ENCODE measurements at regions not wholly inside any gene's neighbourhood (a gene's known extent, or its start where the extent isn't known, plus 50 kb on each side); places are given as distances from the start of the nearest gene placed in this dataset.
"Not testable (repeated sequence)": the region's sequence is repeated elsewhere in the genome, so short reads cannot be mapped to it uniquely, and the experiment has no call there.

DNA sequence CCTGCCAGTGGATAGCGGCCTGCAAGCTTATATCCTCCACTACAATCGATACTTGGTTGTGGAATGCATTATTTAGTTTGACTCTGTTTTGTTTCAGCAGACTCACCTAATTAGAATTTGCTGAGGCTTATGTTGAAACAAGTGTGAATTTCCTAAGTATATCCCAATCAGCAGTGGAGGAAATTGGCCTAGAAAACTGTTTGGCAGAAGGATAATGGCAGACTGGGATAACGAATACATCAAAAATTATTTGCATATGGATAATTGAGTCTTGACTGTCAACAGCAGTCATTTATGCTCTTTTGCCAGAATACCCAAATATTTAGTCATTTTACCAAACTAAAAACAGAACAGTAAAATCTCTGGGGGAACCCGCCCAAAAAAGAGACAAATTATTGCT lies 261.0 kb downstream of the DOK5 start:
- Histone ChIP-seq H3K4me3 (ENCODE audit: low read length) (no peak overlapping the region), H2AFZ (ENCODE audit: low read depth, low read length) (no peak overlapping the region), H3K9me3 (ENCODE audit: low read length) (no peaks in the 10 kb centered on the region), H3K4me1 (ENCODE audit: insufficient read depth, low read length) (no peaks in the 10 kb centered on the region), H3K27me3 (ENCODE audit: insufficient read depth, low read length) (no peaks in the 10 kb centered on the region), H3K36me3 (ENCODE audit: insufficient read depth, low read length) (no peaks in the 10 kb centered on the region)

DNA sequence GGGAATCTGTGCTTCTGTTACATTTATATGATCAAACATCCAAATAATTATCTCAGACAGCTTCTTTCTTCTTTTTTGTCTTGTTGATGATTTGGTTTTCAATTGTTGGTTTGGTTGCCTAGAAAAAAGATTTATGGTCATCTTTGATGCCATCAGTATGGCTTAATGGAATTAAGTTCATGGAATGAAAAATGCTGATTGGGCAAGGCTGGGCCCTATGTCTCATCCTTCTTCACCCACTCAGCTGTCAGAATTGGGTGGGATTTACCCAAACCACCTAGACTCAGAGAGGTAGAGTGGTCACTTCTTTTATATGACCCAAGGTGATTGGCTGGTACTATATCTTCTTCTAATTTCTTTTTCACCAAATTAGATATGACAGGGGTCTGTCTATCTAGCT lies 258.3 kb downstream of the DOK5 start:
- Histone ChIP-seq H3K36me3 (ENCODE audit: insufficient read depth, low read length) (no peaks in the 10 kb centered on the region), H3K4me3 (ENCODE audit: low read length) (no peak overlapping the region), H3K27me3 (ENCODE audit: insufficient read depth, low read length) (no peaks in the 10 kb centered on the region), H2AFZ (ENCODE audit: low read depth, low read length) (no peak overlapping the region), H3K9me3 (ENCODE audit: low read length) (no peaks in the 10 kb centered on the region), H3K4me1 (ENCODE audit: insufficient read depth, low read length) (no peaks in the 10 kb centered on the region)

DNA sequence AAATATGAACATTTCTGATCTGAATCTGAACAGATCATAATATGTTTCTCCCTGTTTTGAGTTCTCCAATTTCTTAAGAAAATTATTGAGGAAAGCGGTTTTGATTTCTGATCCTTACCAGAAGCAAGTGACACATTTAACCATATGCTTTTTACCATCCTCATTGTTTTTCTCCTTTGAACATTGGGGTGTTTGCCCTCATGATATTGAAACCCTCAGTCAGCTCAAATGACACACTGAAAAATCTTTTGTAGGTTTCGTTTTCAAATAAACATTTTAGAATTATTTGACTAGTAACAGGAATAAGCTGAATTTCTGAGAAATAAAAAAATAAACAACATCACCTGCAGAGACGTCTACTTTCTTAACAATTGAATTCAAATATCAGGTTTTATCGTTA lies 252.1 kb downstream of the DOK5 start:
- H3K27me3 ChIP-seq (ENCODE audit: insufficient read depth, low read length): no peaks in the 10 kb centered on the region
- H3K9me3 ChIP-seq (ENCODE audit: low read length): no peaks in the 10 kb centered on the region
- H3K36me3 ChIP-seq (ENCODE audit: insufficient read depth, low read length): no peaks in the 10 kb centered on the region
- no peak overlapping the region for H3K4me3 ChIP-seq (ENCODE audit: low read length)
- H2AFZ ChIP-seq (ENCODE audit: low read depth, low read length): no peak overlapping the region
- H3K4me1 ChIP-seq (ENCODE audit: insufficient read depth, low read length): no peaks in the 10 kb centered on the region

DNA sequence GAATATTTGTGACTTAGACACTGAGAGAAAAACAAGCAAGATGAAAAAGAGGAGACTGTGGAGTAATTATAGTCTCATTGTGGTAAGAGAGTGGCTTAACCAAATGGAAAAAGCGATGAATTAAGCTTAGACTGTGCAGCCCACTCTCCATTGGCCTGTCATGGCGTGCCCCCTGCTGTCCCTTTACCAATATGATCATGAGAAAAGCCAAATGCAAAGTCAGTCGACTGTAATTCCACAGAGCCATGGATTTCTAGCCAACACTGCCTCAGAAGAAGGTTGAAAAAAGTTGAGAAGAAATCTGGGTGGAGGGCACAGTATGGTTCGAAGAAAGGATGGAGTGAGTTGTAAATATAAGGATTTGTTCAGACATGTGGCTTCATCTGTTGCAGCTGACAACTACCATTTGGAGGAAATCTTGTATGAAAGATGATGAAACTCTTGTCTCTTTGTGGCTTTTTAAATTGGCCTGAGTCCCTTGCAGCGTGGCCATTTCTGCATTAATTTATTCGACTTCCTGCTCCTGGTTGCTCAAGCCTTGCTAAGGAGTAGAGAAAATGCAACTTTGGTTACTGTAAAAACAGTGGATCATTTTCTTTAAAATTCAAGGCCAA lies 251.4 kb downstream of the DOK5 start:
- Histone ChIP-seq H3K27me3 (ENCODE audit: insufficient read depth, low read length) (no peaks in the 10 kb centered on the region), H3K36me3 (ENCODE audit: insufficient read depth, low read length) (no peaks in the 10 kb centered on the region), H3K4me3 (ENCODE audit: low read length) (no peak overlapping the region), H2AFZ (ENCODE audit: low read depth, low read length) (no peak overlapping the region), H3K4me1 (ENCODE audit: insufficient read depth, low read length) (no peaks in the 10 kb centered on the region), H3K9me3 (ENCODE audit: low read length) (no peaks in the 10 kb centered on the region)

DNA sequence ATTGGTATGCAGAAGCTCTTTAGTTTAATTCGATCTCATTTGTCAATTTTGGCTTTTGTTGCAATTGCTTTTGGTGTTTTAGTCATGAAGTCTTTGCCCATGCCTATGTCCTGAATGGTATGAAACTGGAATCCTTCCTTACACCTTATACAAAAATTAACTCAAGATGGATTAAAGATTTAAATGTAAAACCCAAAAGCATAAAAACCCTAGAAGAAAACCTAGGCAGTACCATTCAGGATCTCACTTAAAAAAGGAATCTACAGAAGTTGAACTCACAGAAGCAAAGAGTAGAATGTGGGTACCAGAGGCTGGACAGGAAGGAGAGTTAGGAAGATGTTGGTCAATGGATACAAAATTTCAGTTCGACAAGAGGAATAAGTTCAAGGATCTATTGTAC lies 249.9 kb downstream of the DOK5 start:
- H3K9me3 ChIP-seq (ENCODE audit: low read length); H3K4me1 ChIP-seq (ENCODE audit: insufficient read depth, low read length); H2AFZ ChIP-seq (ENCODE audit: low read depth, low read length); H3K27me3 ChIP-seq (ENCODE audit: insufficient read depth, low read length); H3K36me3 ChIP-seq (ENCODE audit: insufficient read depth, low read length); H3K4me3 ChIP-seq (ENCODE audit: low read length): not testable (repeated sequence)

DNA sequence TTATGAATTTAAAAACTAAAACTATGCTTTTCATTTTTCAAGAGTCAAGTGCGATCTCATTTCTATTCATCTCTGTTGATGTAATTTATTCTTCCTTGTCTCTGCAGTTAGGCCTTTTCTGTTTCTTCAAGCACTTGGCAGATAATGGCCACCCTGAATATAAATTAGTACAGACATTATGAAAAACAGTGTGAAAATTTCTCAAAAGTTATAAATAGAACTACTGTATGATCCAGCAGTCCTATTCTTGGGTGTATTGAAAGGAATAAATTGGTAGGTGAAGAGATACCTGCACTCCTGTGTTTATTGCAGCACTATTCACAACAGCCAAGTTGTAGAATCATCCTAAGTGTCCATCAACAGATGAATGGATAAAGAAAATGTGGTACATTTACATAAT lies 248.3 kb downstream of the DOK5 start:
- H3K9me3 ChIP-seq (ENCODE audit: low read length): no peaks in the 10 kb centered on the region
- no peaks in the 10 kb centered on the region for H3K4me1 ChIP-seq (ENCODE audit: insufficient read depth, low read length)
- H3K4me3 ChIP-seq (ENCODE audit: low read length): no peak overlapping the region
- H3K36me3 ChIP-seq (ENCODE audit: insufficient read depth, low read length): no peaks in the 10 kb centered on the region
- no peaks in the 10 kb centered on the region for H3K27me3 ChIP-seq (ENCODE audit: insufficient read depth, low read length)
- H2AFZ ChIP-seq (ENCODE audit: low read depth, low read length): no peak overlapping the region

DNA sequence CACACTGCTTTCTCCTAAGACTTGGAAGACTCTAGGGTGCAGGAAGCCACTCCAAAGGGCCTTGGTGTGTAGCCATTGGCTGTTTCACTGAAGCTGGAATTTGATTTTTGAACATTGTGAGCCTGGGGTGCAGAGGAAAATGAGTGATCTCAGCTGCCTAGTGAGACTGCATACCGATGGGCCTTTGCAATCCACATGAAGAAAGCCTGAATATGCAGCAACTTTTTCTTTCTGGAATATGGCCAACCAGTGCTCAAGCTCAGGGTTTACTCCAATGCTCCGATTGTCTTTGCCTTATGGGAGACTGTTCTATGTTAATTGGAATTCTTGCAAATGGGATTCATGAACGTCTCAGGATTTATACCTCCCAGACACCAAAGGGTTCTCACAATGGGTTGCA lies 242.6 kb downstream of the DOK5 start:
- H3K9me3 ChIP-seq (ENCODE audit: low read length): no peaks in the 10 kb centered on the region
- no peak overlapping the region for H2AFZ ChIP-seq (ENCODE audit: low read depth, low read length)
- no peak overlapping the region for H3K4me3 ChIP-seq (ENCODE audit: low read length)
- H3K4me1 ChIP-seq (ENCODE audit: insufficient read depth, low read length): no peaks in the 10 kb centered on the region
- no peaks in the 10 kb centered on the region for H3K36me3 ChIP-seq (ENCODE audit: insufficient read depth, low read length)
- H3K27me3 ChIP-seq (ENCODE audit: insufficient read depth, low read length): no peaks in the 10 kb centered on the region

DNA sequence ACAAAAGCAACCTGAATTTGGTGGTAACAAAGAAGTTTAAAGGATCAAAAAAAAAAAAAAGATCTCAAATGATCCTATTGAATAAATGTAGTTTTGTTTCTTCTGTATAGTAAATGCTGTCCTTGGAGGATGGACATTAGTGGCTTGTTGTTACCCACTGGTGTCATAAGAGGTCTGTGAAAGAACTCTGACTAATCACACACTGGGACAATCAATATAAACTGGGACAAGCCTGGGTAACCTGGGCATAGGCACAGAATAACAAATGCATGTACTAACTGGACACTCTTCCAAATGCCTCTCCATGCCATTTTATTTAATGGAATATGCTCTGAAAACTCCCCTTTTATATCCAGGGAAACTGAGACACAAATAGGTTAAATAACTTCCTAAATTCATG lies 241.4 kb downstream of the DOK5 start:
- no peak overlapping the region for H3K4me3 ChIP-seq (ENCODE audit: low read length)
- no peaks in the 10 kb centered on the region for H3K36me3 ChIP-seq (ENCODE audit: insufficient read depth, low read length)
- H3K4me1 ChIP-seq (ENCODE audit: insufficient read depth, low read length): no peaks in the 10 kb centered on the region
- H3K27me3 ChIP-seq (ENCODE audit: insufficient read depth, low read length): peaks cover 5% of the 10 kb centered on the region
- H2AFZ ChIP-seq (ENCODE audit: low read depth, low read length): no peak overlapping the region
- H3K9me3 ChIP-seq (ENCODE audit: low read length): no peaks in the 10 kb centered on the region

DNA sequence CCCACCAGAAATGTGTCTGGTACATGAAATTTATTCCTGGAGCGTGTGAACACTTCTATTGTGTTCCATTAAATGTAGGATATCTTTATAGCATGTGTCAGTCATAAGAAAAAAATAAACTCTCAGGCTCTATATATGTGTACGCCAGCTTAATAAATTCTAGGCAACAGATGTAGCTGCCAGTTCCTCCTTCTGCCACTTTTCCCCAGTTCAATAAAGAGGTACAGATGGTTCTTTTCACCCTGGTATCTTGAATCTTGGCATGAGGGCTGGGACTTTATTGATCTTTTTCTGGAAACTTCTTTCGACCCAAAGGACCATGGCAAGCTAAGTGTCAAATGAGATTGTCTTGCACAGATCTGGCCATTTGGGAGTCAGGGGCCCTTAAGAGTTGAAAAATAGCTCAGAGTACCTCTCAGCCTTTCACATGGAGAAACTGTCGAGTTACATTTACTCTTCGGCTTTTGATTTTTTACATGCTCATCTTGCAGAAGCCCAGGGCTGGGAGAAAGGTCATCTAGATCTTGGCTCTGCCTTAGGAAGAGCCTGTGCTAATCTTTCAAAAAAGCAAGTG lies 240.9 kb downstream of the DOK5 start:
- Histone ChIP-seq H3K4me1 (ENCODE audit: insufficient read depth, low read length) (no peaks in the 10 kb centered on the region), H3K4me3 (ENCODE audit: low read length) (no peak overlapping the region), H3K36me3 (ENCODE audit: insufficient read depth, low read length) (no peaks in the 10 kb centered on the region), H3K27me3 (ENCODE audit: insufficient read depth, low read length) (peaks cover 5% of the 10 kb centered on the region), H2AFZ (ENCODE audit: low read depth, low read length) (no peak overlapping the region), H3K9me3 (ENCODE audit: low read length) (no peaks in the 10 kb centered on the region)

DNA sequence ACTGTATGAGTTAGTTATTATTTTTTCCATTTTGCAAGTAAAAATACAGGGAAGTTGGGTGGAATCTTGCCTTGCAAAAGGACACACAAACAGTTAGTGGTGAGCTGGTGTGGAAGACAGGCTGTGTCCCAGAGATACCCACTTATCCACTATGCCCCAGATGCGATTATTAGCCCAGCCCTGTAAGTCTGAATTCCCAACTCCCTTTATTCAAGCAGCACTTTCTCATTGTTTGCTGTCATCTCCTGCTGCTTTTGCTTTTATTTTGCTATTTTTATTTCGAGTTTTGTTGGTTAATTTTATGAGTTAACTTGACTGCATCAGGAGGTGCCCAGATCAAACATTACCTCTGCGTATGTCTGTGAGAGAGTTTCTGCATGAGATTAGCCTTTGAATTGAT lies 239.4 kb downstream of the DOK5 start:
- H3K27me3 ChIP-seq (ENCODE audit: insufficient read depth, low read length): peaks cover 5% of the 10 kb centered on the region
- H2AFZ ChIP-seq (ENCODE audit: low read depth, low read length): no peak overlapping the region
- no peaks in the 10 kb centered on the region for H3K4me1 ChIP-seq (ENCODE audit: insufficient read depth, low read length)
- H3K9me3 ChIP-seq (ENCODE audit: low read length): no peaks in the 10 kb centered on the region
- H3K36me3 ChIP-seq (ENCODE audit: insufficient read depth, low read length): no peaks in the 10 kb centered on the region
- H3K4me3 ChIP-seq (ENCODE audit: low read length): no peak overlapping the region

DNA sequence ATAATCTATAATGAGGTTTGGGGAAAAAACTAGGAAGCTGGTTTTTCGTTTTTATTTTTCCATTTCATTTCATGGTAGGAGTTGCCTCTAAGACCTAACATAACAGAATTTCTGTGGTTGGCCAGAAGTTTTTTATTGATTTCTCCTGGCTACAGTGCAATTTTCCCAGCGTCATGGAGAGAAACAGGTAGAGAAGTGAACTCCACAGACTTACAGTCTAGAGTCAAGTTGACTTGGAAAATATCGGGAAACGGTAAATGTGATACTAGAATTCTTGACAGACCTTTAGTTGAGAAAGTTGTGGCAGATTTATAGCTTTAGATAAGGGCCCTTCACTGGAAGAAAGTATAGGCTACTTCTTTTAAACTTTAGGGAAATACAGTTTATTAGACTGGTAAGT lies 238.3 kb downstream of the DOK5 start:
- Histone ChIP-seq H3K27me3 (ENCODE audit: insufficient read depth, low read length) (peaks cover 5% of the 10 kb centered on the region), H3K4me3 (ENCODE audit: low read length) (no peak overlapping the region), H3K9me3 (ENCODE audit: low read length) (no peaks in the 10 kb centered on the region), H2AFZ (ENCODE audit: low read depth, low read length) (no peak overlapping the region), H3K36me3 (ENCODE audit: insufficient read depth, low read length) (no peaks in the 10 kb centered on the region), H3K4me1 (ENCODE audit: insufficient read depth, low read length) (no peaks in the 10 kb centered on the region)

DNA sequence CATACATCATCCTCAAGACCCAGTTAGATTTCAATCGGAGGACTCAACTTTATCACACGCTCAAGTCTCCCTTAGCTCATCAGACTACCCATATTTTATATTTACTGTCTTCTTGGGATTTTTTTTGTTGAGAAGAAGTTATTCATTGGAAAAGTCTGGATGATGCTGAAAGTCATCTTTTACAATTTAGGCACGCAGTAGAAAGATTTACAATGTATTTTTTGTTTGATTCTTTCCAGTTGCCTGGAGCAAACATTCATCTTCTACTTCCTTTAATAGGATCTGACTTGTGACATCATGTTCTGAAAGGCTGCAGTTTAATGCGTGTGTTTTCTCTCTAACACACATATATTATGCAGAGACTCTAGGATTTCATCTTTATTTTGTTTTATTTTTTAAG lies 235.7 kb downstream of the DOK5 start:
- Histone ChIP-seq H3K36me3 (ENCODE audit: insufficient read depth, low read length) (no peaks in the 10 kb centered on the region), H3K27me3 (ENCODE audit: insufficient read depth, low read length) (peaks cover 5% of the 10 kb centered on the region), H3K4me3 (ENCODE audit: low read length) (no peak overlapping the region), H3K4me1 (ENCODE audit: insufficient read depth, low read length) (no peaks in the 10 kb centered on the region), H2AFZ (ENCODE audit: low read depth, low read length) (no peak overlapping the region), H3K9me3 (ENCODE audit: low read length) (no peaks in the 10 kb centered on the region)

DNA sequence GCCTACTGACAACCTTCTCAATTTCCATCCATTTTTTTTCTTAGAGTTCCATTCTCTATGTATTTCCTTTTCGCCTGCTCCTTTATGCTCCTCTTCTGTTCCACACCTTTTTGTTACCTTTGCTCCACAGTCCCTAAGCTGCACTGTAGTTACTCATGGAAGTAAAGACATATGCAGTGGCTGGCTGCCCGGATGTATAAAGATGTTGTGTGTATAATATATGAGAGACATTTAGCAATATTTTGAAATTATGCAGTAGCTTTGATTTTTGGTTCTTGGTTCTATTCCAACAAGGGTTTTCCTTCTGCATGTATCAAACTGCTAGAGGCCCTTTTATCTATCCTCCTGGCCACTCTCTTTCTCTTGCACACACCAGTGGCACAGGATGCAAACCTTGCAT lies 234.9 kb downstream of the DOK5 start:
- no peak overlapping the region for H2AFZ ChIP-seq (ENCODE audit: low read depth, low read length)
- H3K4me1 ChIP-seq (ENCODE audit: insufficient read depth, low read length): no peaks in the 10 kb centered on the region
- no peaks in the 10 kb centered on the region for H3K36me3 ChIP-seq (ENCODE audit: insufficient read depth, low read length)
- H3K9me3 ChIP-seq (ENCODE audit: low read length): no peaks in the 10 kb centered on the region
- no peak overlapping the region for H3K4me3 ChIP-seq (ENCODE audit: low read length)
- H3K27me3 ChIP-seq (ENCODE audit: insufficient read depth, low read length): peaks cover 5% of the 10 kb centered on the region

DNA sequence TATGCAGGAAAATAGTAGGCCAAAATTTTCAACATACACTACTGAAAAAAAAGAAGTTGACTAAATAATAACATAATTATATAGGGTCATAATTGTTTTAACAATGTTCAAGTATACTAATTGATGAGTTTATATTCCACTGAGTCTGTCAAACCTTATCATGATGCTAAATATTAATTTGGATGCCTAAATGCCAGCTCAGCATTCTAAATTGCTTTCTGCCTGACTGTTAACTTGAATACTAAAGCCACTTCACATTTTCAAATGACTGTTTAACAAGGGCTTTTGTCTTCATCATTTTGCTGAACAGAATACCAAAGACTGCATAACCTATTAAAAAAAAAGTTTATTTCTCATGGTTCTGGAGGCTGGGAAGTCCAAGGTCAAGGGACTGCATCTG lies 232.8 kb downstream of the DOK5 start:
- H3K9me3 ChIP-seq (ENCODE audit: low read length): no peaks in the 10 kb centered on the region
- no peaks in the 10 kb centered on the region for H3K36me3 ChIP-seq (ENCODE audit: insufficient read depth, low read length)
- no peak overlapping the region for H3K4me3 ChIP-seq (ENCODE audit: low read length)
- no peaks in the 10 kb centered on the region for H3K4me1 ChIP-seq (ENCODE audit: insufficient read depth, low read length)
- H3K27me3 ChIP-seq (ENCODE audit: insufficient read depth, low read length): peaks cover 5% of the 10 kb centered on the region
- no peak overlapping the region for H2AFZ ChIP-seq (ENCODE audit: low read depth, low read length)
